ENCODE measurements at regions not wholly inside any gene's neighbourhood (a gene's known extent, or its start where the extent isn't known, plus 50 kb on each side); places are given as distances from the start of the nearest gene placed in this dataset.

DNA sequence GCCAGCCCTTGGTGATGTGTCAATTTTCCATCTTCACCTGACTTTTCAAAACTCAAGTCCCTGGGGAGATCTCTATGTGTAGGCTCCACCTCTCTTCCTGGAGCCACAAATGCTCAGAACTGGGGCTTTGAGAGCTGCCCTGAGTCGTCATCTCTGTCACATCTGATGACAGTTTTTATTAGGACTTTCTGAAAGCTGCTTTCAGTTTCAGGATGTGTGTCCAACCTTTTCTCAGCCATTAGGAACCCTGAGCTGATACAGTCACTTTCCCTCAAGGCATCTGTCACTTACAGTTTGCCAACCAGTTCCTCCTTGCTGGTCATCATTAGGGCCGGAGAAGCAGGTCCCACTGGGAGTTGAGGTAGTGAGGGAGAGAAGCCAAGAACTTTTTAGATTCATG, 365.9 kb upstream of the CHD6 start:
- TF ChIP-seq, protein P1, sequence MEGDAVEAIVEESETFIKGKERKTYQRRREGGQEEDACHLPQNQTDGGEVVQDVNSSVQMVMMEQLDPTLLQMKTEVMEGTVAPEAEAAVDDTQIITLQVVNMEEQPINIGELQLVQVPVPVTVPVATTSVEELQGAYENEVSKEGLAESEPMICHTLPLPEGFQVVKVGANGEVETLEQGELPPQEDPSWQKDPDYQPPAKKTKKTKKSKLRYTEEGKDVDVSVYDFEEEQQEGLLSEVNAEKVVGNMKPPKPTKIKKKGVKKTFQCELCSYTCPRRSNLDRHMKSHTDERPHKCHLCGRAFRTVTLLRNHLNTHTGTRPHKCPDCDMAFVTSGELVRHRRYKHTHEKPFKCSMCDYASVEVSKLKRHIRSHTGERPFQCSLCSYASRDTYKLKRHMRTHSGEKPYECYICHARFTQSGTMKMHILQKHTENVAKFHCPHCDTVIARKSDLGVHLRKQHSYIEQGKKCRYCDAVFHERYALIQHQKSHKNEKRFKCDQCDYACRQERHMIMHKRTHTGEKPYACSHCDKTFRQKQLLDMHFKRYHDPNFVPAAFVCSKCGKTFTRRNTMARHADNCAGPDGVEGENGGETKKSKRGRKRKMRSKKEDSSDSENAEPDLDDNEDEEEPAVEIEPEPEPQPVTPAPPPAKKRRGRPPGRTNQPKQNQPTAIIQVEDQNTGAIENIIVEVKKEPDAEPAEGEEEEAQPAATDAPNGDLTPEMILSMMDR (IDR thresholded peaks at IDR 0.05; ENCODE audit: low read depth, low read length, missing control alignments): no peak
- in situ Hi-C loops (cut with HindIII; ENCODE audit: low sequenced_read_pairs): no loop called here
- no peak for DNase-seq (ENCODE audit: low read depth)

GRCh38 chr20:41983159-41983558, 365.0 kb upstream of the CHD6 start:
- DNase-seq (ENCODE audit: low read depth): no peak
- TF ChIP-seq, protein P1 (IDR thresholded peaks at IDR 0.05; ENCODE audit: low read depth, low read length, missing control alignments): no peak
- in situ Hi-C loops (cut with HindIII; ENCODE audit: low sequenced_read_pairs): no loop called here
- H3K4me3 ChIP-seq (ENCODE audit: low read depth, low read length): no peak overlapping the region

More for the DNA sequence above, 365.9 kb upstream of the CHD6 start:
- no peak overlapping the region for H3K4me3 ChIP-seq (ENCODE audit: low read depth, low read length)

DNA sequence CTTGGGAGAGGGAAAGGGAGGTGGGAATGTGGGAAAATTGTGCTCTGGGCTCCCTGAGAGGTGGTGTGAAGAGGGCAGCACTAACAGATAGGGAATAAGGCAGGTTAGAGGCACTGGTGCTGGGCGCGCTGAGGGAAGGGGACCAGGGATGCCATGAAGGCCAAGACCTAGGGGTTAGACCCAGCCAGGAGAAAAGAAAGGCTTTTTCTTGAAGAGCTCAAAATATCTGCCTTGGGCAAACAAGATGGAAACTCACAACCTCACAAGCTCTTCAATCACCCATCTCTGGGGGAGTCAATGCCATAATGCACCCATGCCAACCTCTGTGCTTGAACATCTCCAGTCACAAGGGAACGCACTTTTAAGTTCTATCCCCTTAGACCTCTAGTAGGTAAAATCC, 363.6 kb upstream of the CHD6 start:
- DNase-seq (ENCODE audit: low read depth): no peak
- in situ Hi-C loops (cut with HindIII; ENCODE audit: low sequenced_read_pairs): no loop called here
- TF ChIP-seq, protein P1 (IDR thresholded peaks at IDR 0.05; ENCODE audit: low read depth, low read length, missing control alignments): no peak
- H3K4me3 ChIP-seq (ENCODE audit: low read depth, low read length): no peak overlapping the region

DNA sequence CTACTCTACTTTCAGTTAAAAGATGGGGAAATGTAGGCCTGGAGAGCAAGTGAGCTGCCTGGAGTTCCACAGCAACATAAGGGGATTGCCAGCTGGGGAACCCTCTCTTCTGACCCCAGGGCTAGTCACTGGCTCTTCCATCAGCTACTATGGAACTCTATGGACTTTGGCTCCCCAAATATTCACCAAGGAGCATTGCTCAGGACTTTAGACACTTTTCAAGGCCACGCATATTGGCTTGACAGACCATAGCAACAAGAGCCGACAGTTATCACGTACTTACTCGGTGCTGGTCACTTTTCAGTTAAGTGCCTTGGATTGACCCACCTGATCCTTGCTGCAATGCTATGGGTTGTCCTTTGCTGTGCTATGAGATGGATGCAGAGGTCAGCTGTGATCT, 360.7 kb upstream of the CHD6 start:
- in situ Hi-C loops (cut with HindIII; ENCODE audit: low sequenced_read_pairs): no loop called here
- DNase-seq (ENCODE audit: low read depth): no peak
- TF ChIP-seq, protein P1 (IDR thresholded peaks at IDR 0.05; ENCODE audit: low read depth, low read length, missing control alignments): no peak

GRCh38 chr20:41978246-41978790, 360.1 kb upstream of the CHD6 start:
- no peak overlapping the region for H3K4me3 ChIP-seq (ENCODE audit: low read depth, low read length)
- TF ChIP-seq, protein P1 (IDR thresholded peaks at IDR 0.05; ENCODE audit: low read depth, low read length, missing control alignments): no peak
- no peak for DNase-seq (ENCODE audit: low read depth)
- in situ Hi-C loops (cut with HindIII; ENCODE audit: low sequenced_read_pairs): no loop called here

More for the DNA sequence above, 360.7 kb upstream of the CHD6 start:
- H3K4me3 ChIP-seq (ENCODE audit: low read depth, low read length): no peak overlapping the region

GRCh38 chr20:41969656-41970055, 351.5 kb upstream of the CHD6 start:
- in situ Hi-C loops (cut with HindIII; ENCODE audit: low sequenced_read_pairs): no loop called here
- TF ChIP-seq, protein P1 (IDR thresholded peaks at IDR 0.05; ENCODE audit: low read depth, low read length, missing control alignments): no peak
- no peak for DNase-seq (ENCODE audit: low read depth)
- no peak overlapping the region for H3K4me3 ChIP-seq (ENCODE audit: low read depth, low read length)
